HCT116 (cell line): ENCODE measurements at regions not wholly inside any gene's neighbourhood (a gene's known extent, or its start where the extent isn't known, plus 50 kb on each side); places are given as distances from the start of the nearest gene placed in this dataset.
"Not testable (repeated sequence)": the region's sequence is repeated elsewhere in the genome, so short reads cannot be mapped to it uniquely, and the experiment has no call there.

Experiments used
- ATAC-seq: fragments of 200-7000 bp; cut with Tn5 transposase; 2 replicates; pipeline ENCODE4 v1.9.1; 2020; ENCODE audit warnings: mild to moderate bottlenecking, moderate library complexity
- BruUV-seq: library from RNA; stranded (reverse); fragments of 400-500 nt; replicated peaks from 2 replicates; lab custom pipeline; 2021; lab: Mats Ljungman, UMichigan
- CTCF ChIA-PET: fragments of 300-600 bp; sonication (Branson Sonifier 250); formaldehyde crosslinking; loops from one replicate; lab custom pipeline; 2021; ENCODE audit warnings: antibody characterized with exemption; lab: Charles Lee
- POLR2A ChIA-PET: fragments of 300-600, 350-600 bp; sonication (Branson Sonifier 250); formaldehyde crosslinking; loops from one replicate; lab custom pipeline; 2021; ENCODE audit warnings: antibody characterized with exemption; lab: Charles Lee
- RAD21 ChIA-PET, 2 experiments: fragments of 300-600 bp; sonication (Branson Sonifier 250); formaldehyde crosslinking; loops; one replicate each; lab custom pipeline; 2023; ENCODE audit warnings: low total read pairs in 2 of 2; ENCODE audit not compliant: uncharacterized antibody in 2 of 2, unreplicated experiment in 2 of 2, low non-redundant PET in 1 of 2; lab: Charles Lee
- DNase-seq: peaks from one replicate; pipeline ENCODE4 v3.0.0-alpha.2; 2010; ENCODE audit warnings: low read depth, low spot score
- H2AFZ ChIP-seq: fragments of 200-600 bp; shearing (Covaris generic), sonication (generic); 2 replicates; pipeline ENCODE4 v1.6.1; 2017; ENCODE audit warnings: low read depth, mixed run types, mixed read lengths, antibody characterized with exemption, low read length; ENCODE audit not compliant: poor library complexity, severe bottlenecking
- H3K27ac ChIP-seq: 2 replicates; pipeline ENCODE4 v1.5.1; 2012; ENCODE audit warnings: low read depth, low read length
- H3K27me3 ChIP-seq: fragments of 200-600 bp; sonication (generic); 2 replicates; pipeline ENCODE4 v1.6.1; 2016; ENCODE audit warnings: mixed run types, low read length, mixed read lengths; ENCODE audit not compliant: insufficient read depth
- H3K36me3 ChIP-seq, 2 experiments: fragments of 200-500 bp in 1 of 2; fragments of 200-600 bp in 1 of 2; sonication (Bioruptor generic) in 1 of 2; sonication (generic) in 1 of 2; 2 replicates each; pipeline versions ENCODE4 v1.5.1 to v1.6.1; 2014 to 2016; ENCODE audit warnings: low read length in 2 of 2, inconsistent platforms in 1 of 2, mixed read lengths in 1 of 2, mixed run types in 1 of 2; ENCODE audit not compliant: insufficient read depth in 2 of 2, control insufficient read depth in 1 of 2
- H3K4me1 ChIP-seq, 2 experiments: fragments of 200-600 bp in 1 of 2; sonication (generic) in 1 of 2; 2 replicates each; pipeline versions ENCODE4 v1.5.1 to v1.6.1; 2012 to 2017; ENCODE audit warnings: low read length in 2 of 2, inconsistent platforms in 1 of 2, mild to moderate bottlenecking in 1 of 2, mixed read lengths in 1 of 2, mixed run types in 1 of 2, moderate library complexity in 1 of 2; ENCODE audit not compliant: insufficient read depth in 2 of 2, control insufficient read depth in 1 of 2
- H3K4me2 ChIP-seq: fragments of 200-600 bp; sonication (generic); 2 replicates; pipeline ENCODE4 v1.6.1; 2017; ENCODE audit warnings: mixed run types, low read length, mixed read lengths
- H3K4me3 ChIP-seq, 2 experiments: fragments of 200-600 bp in 1 of 2; sonication (generic) in 1 of 2; replicated peaks in 1 of 2; 2 replicates each; pipeline ENCODE4 v1.5.1; 2011 to 2016; ENCODE audit warnings: low read length in 2 of 2, control low read depth in 1 of 2, low read depth in 1 of 2, mild to moderate bottlenecking in 1 of 2, mixed read lengths in 1 of 2, mixed run types in 1 of 2
- H3K79me2 ChIP-seq: fragments of 200-600 bp; sonication (generic); 2 replicates; pipeline ENCODE4 v1.6.1; 2017; ENCODE audit warnings: mild to moderate bottlenecking, mixed run types, low read length, moderate library complexity, mixed read lengths; ENCODE audit not compliant: insufficient read depth
- H3K9ac ChIP-seq: fragments of 200-600 bp; sonication (generic); 2 replicates; pipeline ENCODE4 v1.6.1; 2016; ENCODE audit warnings: low read length, mixed read lengths
- H3K9me2 ChIP-seq: fragments of 200-600 bp; sonication (generic), shearing (Covaris generic); 2 replicates; pipeline ENCODE4 v1.6.1; 2017; ENCODE audit warnings: mixed run types, mild to moderate bottlenecking, moderate library complexity; ENCODE audit not compliant: insufficient read depth
- H3K9me3 ChIP-seq, 2 experiments: fragments of 200-500 bp in 1 of 2; fragments of 200-600 bp in 1 of 2; sonication (Bioruptor generic) in 1 of 2; sonication (generic) in 1 of 2; 2 replicates each; pipeline ENCODE4 v1.6.1; 2014 to 2017; ENCODE audit warnings: low read length in 2 of 2, mixed read lengths in 2 of 2, inconsistent platforms in 1 of 2, low read depth in 1 of 2, mild to moderate bottlenecking in 1 of 2, mixed run types in 1 of 2, moderate library complexity in 1 of 2; ENCODE audit not compliant: control insufficient read depth in 1 of 2, insufficient read depth in 1 of 2
- H4K20me1 ChIP-seq: fragments of 200-600 bp; sonication (generic), shearing (Covaris generic); 2 replicates; pipeline ENCODE4 v1.6.1; 2017; ENCODE audit warnings: mixed run types, mild to moderate bottlenecking, moderate library complexity; ENCODE audit not compliant: insufficient read depth
- ATF3 ChIP-seq: IDR thresholded peaks from 2 replicates; pipeline ENCODE4 v1.6.1; 2012
- EZH2phosphoT487 ChIP-seq: fragments of 200-600 bp; IDR thresholded peaks from 2 replicates; pipeline ENCODE4 v1.6.1; 2018; ENCODE audit warnings: antibody characterized with exemption, borderline replicate concordance
- POLR2A ChIP-seq: IDR thresholded peaks from 2 replicates; pipeline ENCODE4 v1.7.0; 2011; ENCODE audit warnings: borderline replicate concordance; ENCODE audit not compliant: insufficient read depth, insufficient read length; ENCODE audit errors: extremely low read depth
- POLR2AphosphoS5 ChIP-seq: IDR thresholded peaks from 2 replicates; pipeline ENCODE4 v1.6.1; 2011; ENCODE audit warnings: mild to moderate bottlenecking, low read depth, low read length, moderate library complexity
- SRF ChIP-seq: IDR thresholded peaks from 2 replicates; pipeline ENCODE4 v1.6.1; 2012; ENCODE audit warnings: low read depth
- ZBTB33 ChIP-seq: IDR thresholded peaks from 2 replicates; pipeline ENCODE4 v1.6.1; 2011; ENCODE audit warnings: mild to moderate bottlenecking, low read length, moderate library complexity; ENCODE audit not compliant: insufficient replicate concordance; ENCODE audit errors: extremely low read depth
- intact Hi-C: fragments of 100-400 bp; cut with micrococcal nuclease; formaldehyde crosslinking; loops from 2 replicates; pipeline ENCODE4 v1.10.0; 2022
- TF ChIP-seq, protein P1 (sequence below): IDR thresholded peaks from 2 replicates; pipeline ENCODE4 v1.6.1; 2012; ENCODE audit warnings: low read depth

DNA sequence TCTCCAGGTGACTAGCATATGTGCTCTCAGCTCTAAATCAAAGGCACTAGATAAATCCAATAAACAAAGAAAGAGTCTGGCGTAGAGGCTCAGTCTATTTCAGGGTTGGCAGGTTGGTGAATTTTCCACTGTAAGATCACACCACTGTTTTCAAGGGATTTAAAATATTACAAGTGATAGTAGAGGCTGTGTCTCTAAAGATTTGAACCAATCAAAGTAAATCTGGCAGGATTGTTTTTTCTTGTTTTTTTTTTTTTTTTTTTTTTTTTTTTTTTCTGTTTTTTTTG, 67.4 kb downstream of the MRPL57 start:
- DNase-seq, H3K36me3 ChIP-seq, H3K9me3 ChIP-seq, CTCF ChIA-PET, BruUV-seq, H3K79me2 ChIP-seq, ATAC-seq, RAD21 ChIA-PET, H2AFZ ChIP-seq, H3K9me2 ChIP-seq, H3K9ac ChIP-seq, H4K20me1 ChIP-seq, H3K4me3 ChIP-seq, H3K27me3 ChIP-seq, H3K4me1 ChIP-seq, H3K27ac ChIP-seq, POLR2A ChIA-PET, H3K4me2 ChIP-seq, intact Hi-C loops: not testable (repeated sequence)

DNA sequence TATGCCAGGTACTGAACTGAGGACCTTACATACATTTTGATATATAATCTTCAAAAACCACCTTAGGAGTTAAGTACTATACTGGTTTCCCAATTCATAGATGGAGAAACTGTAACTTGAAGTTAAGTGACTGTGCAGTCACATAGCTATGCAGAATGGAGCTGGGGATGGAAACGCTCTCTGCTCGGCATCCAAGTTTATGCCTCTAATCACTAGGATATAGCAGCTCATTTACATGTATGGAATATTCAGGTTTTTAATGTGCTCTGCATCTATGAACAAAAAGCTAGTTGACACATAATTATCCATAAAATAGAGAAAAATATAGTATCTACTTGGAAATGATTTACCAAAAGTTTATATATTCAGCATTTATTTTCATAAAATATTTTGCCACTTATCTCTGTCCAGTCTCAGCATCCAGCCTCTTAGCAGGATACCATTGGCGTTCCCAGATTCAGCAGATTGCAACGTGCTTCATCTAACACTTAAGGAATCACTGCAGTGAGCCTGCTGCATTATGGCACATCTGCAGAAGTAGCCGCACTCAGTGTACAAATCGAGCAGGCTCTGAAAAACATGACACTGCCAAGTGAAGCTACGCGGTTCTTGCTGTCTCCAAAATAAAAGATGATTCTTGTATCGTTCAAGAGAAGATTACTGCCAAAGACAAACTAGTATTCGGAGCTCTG, 70.4 kb downstream of the MRPL57 start:
- Histone ChIP-seq H3K9me3 (no peaks in the 10 kb centered on the region), H3K4me2 (no peak overlapping the region), H3K27me3 (no peaks in the 10 kb centered on the region), H3K36me3 (no peaks in the 10 kb centered on the region), H3K4me1 (no peaks in the 10 kb centered on the region), H3K27ac (no peak overlapping the region), H3K9ac (no peak overlapping the region), H3K4me3 (no peak overlapping the region), H3K9me2 (no peaks in the 10 kb centered on the region), H2AFZ (no peak overlapping the region), H3K79me2 (no peaks in the 10 kb centered on the region), H4K20me1 (no peaks in the 10 kb centered on the region)
- TF ChIP-seq EZH2phosphoT487: no peak
- BruUV-seq: no TSS peak
- intact Hi-C loops: no loop called here
- CTCF ChIA-PET: no interaction called here
- POLR2A ChIA-PET: no interaction called here
- RAD21 ChIA-PET: no interaction called here
- no peak for DNase-seq
- no peak for ATAC-seq

DNA sequence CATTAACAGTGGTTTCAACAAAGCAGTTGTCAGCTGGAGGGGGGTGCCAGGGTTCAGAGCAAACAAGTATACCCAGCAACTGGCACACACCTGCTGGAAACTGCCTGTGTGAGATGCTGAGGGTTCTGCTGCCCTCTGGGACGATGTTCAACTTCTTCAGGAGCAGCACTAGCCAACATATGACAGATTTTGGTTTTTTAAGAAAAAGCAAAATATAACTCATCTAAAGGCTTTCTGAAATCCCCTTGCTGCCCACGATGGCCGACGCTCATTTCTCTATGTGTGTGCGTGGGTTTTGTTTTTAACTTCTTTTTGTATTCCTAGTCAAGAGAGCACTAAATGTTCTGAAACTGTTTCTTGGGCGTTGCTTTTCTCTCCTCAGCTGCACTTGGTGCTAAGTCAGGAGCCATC, 79.9 kb downstream of the MRPL57 start:
- H3K4me2 ChIP-seq: no peak overlapping the region
- no peak overlapping the region for H3K4me3 ChIP-seq
- no peaks in the 10 kb centered on the region for H3K36me3 ChIP-seq
- no peak overlapping the region for H3K27ac ChIP-seq
- H3K9me2 ChIP-seq: no peaks in the 10 kb centered on the region
- no peaks in the 10 kb centered on the region for H3K27me3 ChIP-seq
- H3K9me3 ChIP-seq: no peaks in the 10 kb centered on the region
- H2AFZ ChIP-seq: no peak overlapping the region
- no TSS peak for BruUV-seq
- H3K9ac ChIP-seq: no peak overlapping the region
- no peaks in the 10 kb centered on the region for H3K79me2 ChIP-seq
- no peaks in the 10 kb centered on the region for H3K4me1 ChIP-seq
- intact Hi-C loops: no loop called here
- CTCF ChIA-PET: no interaction called here
- DNase-seq (no peak), ATAC-seq (no peak)
- POLR2A ChIA-PET: no interaction called here
- RAD21 ChIA-PET: no interaction called here
- no peaks in the 10 kb centered on the region; the same call in 1 of the 2 replicates for H4K20me1 ChIP-seq
- TF ChIP-seq EZH2phosphoT487: no peak
- no peak for TF ChIP-seq SRF
- no peak for TF ChIP-seq POLR2AphosphoS5
- TF ChIP-seq, protein P1, sequence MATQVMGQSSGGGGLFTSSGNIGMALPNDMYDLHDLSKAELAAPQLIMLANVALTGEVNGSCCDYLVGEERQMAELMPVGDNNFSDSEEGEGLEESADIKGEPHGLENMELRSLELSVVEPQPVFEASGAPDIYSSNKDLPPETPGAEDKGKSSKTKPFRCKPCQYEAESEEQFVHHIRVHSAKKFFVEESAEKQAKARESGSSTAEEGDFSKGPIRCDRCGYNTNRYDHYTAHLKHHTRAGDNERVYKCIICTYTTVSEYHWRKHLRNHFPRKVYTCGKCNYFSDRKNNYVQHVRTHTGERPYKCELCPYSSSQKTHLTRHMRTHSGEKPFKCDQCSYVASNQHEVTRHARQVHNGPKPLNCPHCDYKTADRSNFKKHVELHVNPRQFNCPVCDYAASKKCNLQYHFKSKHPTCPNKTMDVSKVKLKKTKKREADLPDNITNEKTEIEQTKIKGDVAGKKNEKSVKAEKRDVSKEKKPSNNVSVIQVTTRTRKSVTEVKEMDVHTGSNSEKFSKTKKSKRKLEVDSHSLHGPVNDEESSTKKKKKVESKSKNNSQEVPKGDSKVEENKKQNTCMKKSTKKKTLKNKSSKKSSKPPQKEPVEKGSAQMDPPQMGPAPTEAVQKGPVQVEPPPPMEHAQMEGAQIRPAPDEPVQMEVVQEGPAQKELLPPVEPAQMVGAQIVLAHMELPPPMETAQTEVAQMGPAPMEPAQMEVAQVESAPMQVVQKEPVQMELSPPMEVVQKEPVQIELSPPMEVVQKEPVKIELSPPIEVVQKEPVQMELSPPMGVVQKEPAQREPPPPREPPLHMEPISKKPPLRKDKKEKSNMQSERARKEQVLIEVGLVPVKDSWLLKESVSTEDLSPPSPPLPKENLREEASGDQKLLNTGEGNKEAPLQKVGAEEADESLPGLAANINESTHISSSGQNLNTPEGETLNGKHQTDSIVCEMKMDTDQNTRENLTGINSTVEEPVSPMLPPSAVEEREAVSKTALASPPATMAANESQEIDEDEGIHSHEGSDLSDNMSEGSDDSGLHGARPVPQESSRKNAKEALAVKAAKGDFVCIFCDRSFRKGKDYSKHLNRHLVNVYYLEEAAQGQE: no peak
- TF ChIP-seq ZBTB33: no peak
- no peak for TF ChIP-seq POLR2A
- TF ChIP-seq ATF3: no peak
